Thoracic aorta (tissue), 2 donors: ENCODE measurements at regions not wholly inside any gene's neighbourhood (a gene's known extent, or its start where the extent isn't known, plus 50 kb on each side); places are given as distances from the start of the nearest gene placed in this dataset.

ENCODE experiments used
- ATAC-seq: fragments of 150-250 bp; one replicate; pipeline ENCODE4 v1.8.0; 2017; ENCODE audit warnings: low read depth; ENCODE audit not compliant: insufficient number of reproducible peaks, low FRiP score
- DNase-seq: peaks from one replicate; pipeline ENCODE4 v3.0.0-alpha.2; 2020; ENCODE audit warnings: low spot score
- H3K27ac ChIP-seq, 2 donors: fragments of 200-600 bp; sonication (generic); 1 replicate in 1 of 2; 2 replicates in 1 of 2; pipeline ENCODE4 v1.5.1; 2016; ENCODE audit warnings: mild to moderate bottlenecking in 2 of 2, moderate library complexity in 2 of 2
- H3K27me3 ChIP-seq: fragments of 200-600 bp; sonication (generic); replicated peaks from 2 replicates; pipeline ENCODE4 v1.6.0; 2016; ENCODE audit warnings: mild to moderate bottlenecking; ENCODE audit not compliant: insufficient read depth
- H3K36me3 ChIP-seq: fragments of 200-600 bp; sonication (generic); one replicate; pipeline ENCODE4 v1.5.1; 2016
- H3K4me1 ChIP-seq, 2 donors: fragments of 200-600 bp; sonication (generic); 1 replicate in 1 of 2; 2 replicates in 1 of 2; pipeline versions ENCODE4 v1.5.1 to v1.6.0; 2016; ENCODE audit warnings: low read depth in 2 of 2, mild to moderate bottlenecking in 1 of 2; ENCODE audit not compliant: control insufficient read depth in 1 of 2
- H3K4me3 ChIP-seq: fragments of 200-600 bp; sonication (generic); 2 replicates; pipeline ENCODE4 v1.5.1; 2016; ENCODE audit warnings: mild to moderate bottlenecking
- H3K9me3 ChIP-seq: fragments of 200-600 bp; sonication (generic); 2 replicates; pipeline ENCODE4 v1.5.1; 2016
- CTCF ChIP-seq: fragments of 200-600 bp; sonication (generic); IDR thresholded peaks from one replicate; pipeline ENCODE4 v1.5.1; 2019; ENCODE audit warnings: antibody characterized with exemption

- Histone ChIP-seq H3K4me3 (no peak overlapping the region), H3K9me3 (no peaks in the 10 kb centered on the region), H3K36me3 (no peaks in the 10 kb centered on the region), H3K4me1 (no peaks in the 10 kb centered on the region), H3K27me3 (no peaks in the 10 kb centered on the region), H3K27ac (no peak overlapping the region)
- no peak for ATAC-seq
- no peak for DNase-seq
- TF ChIP-seq CTCF: no peak
Observed at GRCh38 chr4:117267317-117267716, 181.9 kb upstream of the TRAM1L1 start.

GRCh38 chr4:117284736-117285135 is 199.4 kb upstream of the TRAM1L1 start:
- ATAC-seq (no peak), DNase-seq (no peak)
- Histone ChIP-seq H3K27ac (no peak overlapping the region), H3K27me3 (no peaks in the 10 kb centered on the region), H3K4me1 (no peaks in the 10 kb centered on the region), H3K9me3 (no peaks in the 10 kb centered on the region), H3K4me3 (no peak overlapping the region), H3K36me3 (no peaks in the 10 kb centered on the region)
- no peak for TF ChIP-seq CTCF

GRCh38 chr4:117293784-117294183 is 208.4 kb upstream of the TRAM1L1 start:
- H3K27me3 ChIP-seq: no peaks in the 10 kb centered on the region
- H3K4me1 ChIP-seq: no peaks in the 10 kb centered on the region
- H3K4me3 ChIP-seq: no peak overlapping the region
- no peaks in the 10 kb centered on the region for H3K36me3 ChIP-seq
- no peak overlapping the region for H3K27ac ChIP-seq
- no peaks in the 10 kb centered on the region for H3K9me3 ChIP-seq
- TF ChIP-seq CTCF: no peak
- DNase-seq (no peak), ATAC-seq (no peak)

- DNase-seq: no peak
Observed at GRCh38 chr4:117302226-117302625, 216.8 kb upstream of the TRAM1L1 start.

GRCh38 chr4:117311215-117311614 is 225.8 kb upstream of the TRAM1L1 start:
- no peak for ATAC-seq
- no peaks in the 10 kb centered on the region for H3K36me3 ChIP-seq
- no peak for TF ChIP-seq CTCF

More at GRCh38 chr4:117302226-117302625, 216.8 kb upstream of the TRAM1L1 start:
- Histone ChIP-seq H3K27ac (no peak overlapping the region), H3K9me3 (no peaks in the 10 kb centered on the region), H3K36me3 (no peaks in the 10 kb centered on the region), H3K4me3 (no peak overlapping the region), H3K4me1 (no peaks in the 10 kb centered on the region), H3K27me3 (no peaks in the 10 kb centered on the region)
- no peak for TF ChIP-seq CTCF
- ATAC-seq: no peak

More at GRCh38 chr4:117311215-117311614, 225.8 kb upstream of the TRAM1L1 start:
- no peak for DNase-seq
- Histone ChIP-seq H3K27ac (no peak overlapping the region), H3K9me3 (no peaks in the 10 kb centered on the region), H3K4me1 (no peaks in the 10 kb centered on the region), H3K4me3 (no peak overlapping the region), H3K27me3 (no peaks in the 10 kb centered on the region)
